HPDE6-E6E7 (cell line): ENCODE measurements at regions not wholly inside any gene's neighbourhood (a gene's known extent, or its start where the extent isn't known, plus 50 kb on each side); places are given as distances from the start of the nearest gene placed in this dataset.

Source experiments
- DNase-seq: peaks from one replicate; pipeline ENCODE4 v3.0.0; 2011; ENCODE audit warnings: missing footprints; ENCODE audit errors: extremely low spot score

- DNase-seq, result no peak
These were observed 246.4 kb downstream of the ACTL7B start for GRCh38 chr9:108609227-108609896.

GRCh38 chr9:108607607-108608006 lies 248.2 kb downstream of the ACTL7B start:
- no peak for DNase-seq

GRCh38 chr9:108606401-108606800 lies 249.4 kb downstream of the ACTL7B start:
- DNase-seq, result no peak

DNA sequence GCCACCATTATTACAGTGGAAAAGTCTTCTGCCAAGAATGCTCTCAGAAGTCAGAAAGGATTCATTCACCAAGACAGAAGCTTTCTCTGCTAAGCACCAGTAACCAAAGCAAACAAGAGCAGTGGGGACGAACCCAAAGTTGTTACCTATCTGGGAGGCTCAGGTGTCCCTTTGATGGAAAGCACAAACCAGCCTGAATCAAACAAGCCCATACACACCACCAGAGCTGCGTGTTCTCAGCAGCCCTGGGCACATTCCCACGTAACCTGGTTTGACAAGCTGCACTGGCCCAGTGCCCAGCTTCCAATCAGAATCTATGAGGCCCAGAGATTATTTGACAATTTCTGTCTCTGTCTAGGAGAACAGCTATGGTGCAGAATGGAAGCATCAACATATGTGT lies 252.6 kb downstream of the ACTL7B start:
- peak; percentile 82 for DNase-seq

GRCh38 chr9:108600896-108601295 lies 254.9 kb downstream of the ACTL7B start:
- no peak for DNase-seq

GRCh38 chr9:108599571-108599970 lies 256.2 kb downstream of the ACTL7B start:
- DNase-seq, result no peak

GRCh38 chr9:108591121-108591520 lies 264.7 kb downstream of the ACTL7B start:
- DNase-seq, result no peak

GRCh38 chr9:108588246-108588645 lies 267.5 kb downstream of the ACTL7B start:
- DNase-seq, result no peak

DNA sequence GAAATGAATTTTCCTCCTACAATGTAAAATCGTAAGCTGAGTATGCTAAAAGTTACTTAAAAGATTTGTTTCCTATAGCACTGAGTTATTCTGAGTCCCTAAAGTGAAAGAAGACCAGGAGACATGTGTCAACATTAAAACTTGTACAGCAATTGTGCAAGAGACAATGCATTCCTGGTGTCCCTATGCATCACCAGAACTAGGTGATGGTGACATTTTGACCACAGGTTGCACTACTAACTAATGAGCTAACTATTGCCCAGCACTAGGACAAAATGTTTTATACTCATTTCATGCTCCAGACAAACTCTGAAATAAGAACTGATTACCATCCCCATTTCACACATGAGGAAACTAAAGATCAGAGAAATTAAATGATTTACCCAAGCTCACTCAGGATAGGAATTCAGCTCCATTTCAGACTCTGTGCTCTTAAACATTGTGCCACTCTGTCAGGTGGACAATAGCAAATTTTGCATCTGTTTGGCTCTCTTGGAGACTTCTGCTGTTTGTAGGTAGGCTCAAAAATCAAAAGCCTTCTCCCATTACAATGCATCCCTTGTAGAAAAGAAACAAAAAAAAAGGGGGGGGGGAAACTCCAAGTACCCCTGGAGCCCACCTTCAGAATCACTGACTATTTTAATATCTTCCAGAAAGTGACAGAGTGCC lies 269.2 kb downstream of the ACTL7B start:
- no peak for DNase-seq

DNA sequence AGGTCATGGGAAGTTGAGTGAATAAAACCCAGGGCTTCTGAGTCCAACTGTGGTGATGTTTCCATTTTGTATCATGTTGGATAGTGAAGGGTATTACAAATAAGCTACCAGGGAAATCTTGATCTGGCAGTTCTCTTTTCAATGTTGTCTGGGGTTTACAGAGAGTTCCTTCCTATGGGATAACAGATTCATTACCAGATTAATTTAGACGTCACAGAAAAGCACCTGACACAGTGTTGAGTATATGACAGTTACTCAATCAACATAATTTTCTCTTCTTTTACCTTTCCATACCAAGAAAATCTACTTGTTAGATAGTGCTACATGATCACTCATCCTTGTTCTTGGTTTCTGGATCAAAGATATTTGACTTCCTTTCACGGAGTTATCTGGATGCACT lies 270.9 kb downstream of the ACTL7B start:
- DNase-seq, result no peak

DNA sequence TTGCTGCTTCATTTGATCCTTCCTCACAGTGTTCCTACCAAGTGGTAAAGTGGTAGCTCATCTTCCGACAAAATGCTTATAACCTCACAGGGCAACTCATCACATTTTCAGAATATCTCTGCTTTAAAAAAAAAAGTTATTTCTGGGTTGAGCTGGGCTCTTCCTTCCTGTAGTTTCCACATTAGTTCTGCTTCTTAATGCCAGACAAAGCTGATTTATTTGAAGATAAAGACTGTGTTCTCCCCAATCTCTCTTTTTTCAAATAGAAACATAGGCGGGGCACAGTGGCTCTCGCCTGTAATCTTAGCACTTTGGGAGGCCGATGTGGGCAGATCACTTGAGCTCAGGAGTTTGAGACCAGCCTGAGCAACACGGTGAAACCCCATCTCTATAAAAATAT lies 273.1 kb downstream of the ACTL7B start:
- DNase-seq, result no peak

DNA sequence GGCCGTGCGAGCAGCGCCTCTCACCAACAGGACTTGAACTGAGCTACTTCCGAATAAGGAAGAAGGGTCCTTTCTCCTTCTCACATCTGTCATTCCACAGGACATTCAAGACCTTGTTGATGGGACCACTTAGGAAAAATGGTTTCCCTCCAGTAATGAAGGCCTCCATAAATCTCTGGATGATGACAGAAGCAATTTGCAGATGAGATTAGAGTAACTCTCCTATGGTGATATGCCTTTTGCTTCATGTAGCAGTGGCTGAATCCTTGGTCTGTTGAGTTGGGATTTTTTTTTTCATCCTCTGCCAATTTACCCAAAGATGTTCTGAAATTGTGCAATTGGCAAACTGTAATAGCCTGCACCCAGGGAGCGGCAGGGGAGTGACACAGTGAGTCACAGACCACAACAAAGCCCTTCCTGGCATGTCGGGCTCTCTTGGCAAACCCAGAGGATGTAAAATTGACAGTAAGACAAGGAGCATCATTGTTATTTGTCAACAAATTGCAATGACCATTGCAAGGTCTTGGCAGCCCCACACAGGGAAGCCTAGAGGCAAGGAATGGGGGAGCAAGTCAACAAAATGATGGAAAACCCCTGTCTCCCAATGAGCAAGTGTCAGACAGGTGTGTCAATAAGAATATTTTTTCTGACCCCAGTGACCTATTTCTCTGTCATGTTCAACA lies 275.9 kb downstream of the ACTL7B start:
- peak; percentile 79 for DNase-seq

DNA sequence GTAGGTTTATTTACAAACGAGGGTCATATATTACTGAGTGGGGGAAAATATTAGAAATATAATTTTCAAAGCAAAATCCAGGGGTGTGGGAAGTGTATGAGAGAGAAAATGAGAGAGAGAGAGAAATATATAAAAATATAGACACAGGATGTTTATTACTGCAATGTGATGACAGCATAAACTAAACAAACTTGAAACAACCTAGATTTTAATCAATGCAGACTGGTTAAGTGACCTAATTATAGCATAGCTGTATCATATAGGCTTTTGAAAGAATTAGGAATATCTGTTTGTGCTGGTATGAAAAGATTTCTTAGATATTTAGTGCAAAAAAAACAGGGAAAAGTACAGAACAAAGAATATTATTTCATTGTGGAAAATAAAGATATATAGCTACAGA lies 280.5 kb downstream of the ACTL7B start:
- no peak for DNase-seq

DNA sequence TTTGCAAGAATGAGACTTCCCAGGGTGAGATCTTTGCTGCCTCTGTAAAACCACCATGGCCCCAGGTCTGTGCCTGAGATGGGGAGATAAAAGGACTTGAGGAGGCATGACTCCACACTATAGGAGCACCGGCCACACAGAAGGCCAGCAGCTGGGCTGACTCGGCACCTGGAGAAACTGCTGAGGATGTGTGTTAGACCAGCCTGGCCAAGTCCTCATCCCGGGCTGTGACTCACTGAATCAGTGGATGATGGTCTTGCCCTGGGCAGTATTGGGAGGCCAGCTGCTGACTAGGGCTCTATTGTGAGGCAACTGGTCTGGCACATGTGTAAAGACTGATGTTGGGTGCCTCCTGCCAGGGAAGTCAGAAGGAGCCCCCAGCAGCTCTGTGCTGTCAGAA lies 286.2 kb downstream of the ACTL7B start:
- peak; percentile 58 for DNase-seq

GRCh38 chr9:108568093-108568492 lies 287.7 kb downstream of the ACTL7B start:
- no peak for DNase-seq

- no peak for DNase-seq
These were observed 288.2 kb downstream of the ACTL7B start for GRCh38 chr9:108567571-108567970.

GRCh38 chr9:108565651-108566378 lies 290.0 kb downstream of the ACTL7B start:
- peak; percentile 76 for DNase-seq

DNA sequence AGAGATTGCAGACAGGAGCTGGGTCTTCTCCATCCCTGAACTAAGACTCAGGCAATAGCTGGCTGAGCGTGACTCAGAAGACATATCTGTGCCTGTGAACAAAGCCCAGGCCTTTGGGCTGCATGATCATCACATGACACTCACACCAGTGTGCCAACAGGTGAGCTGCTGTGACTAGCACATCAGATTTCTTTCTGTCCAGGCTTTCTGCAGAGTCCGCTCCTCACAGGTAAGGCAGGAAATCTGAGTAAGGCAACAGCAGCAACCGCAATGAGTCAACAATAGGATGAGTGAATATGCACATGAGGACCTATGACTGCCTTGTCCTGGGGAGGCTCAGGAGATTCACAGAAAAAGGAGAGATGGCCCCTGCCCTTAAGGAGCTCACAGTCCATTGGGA lies 293.6 kb downstream of the ACTL7B start:
- DNase-seq, result peak; percentile 94

DNA sequence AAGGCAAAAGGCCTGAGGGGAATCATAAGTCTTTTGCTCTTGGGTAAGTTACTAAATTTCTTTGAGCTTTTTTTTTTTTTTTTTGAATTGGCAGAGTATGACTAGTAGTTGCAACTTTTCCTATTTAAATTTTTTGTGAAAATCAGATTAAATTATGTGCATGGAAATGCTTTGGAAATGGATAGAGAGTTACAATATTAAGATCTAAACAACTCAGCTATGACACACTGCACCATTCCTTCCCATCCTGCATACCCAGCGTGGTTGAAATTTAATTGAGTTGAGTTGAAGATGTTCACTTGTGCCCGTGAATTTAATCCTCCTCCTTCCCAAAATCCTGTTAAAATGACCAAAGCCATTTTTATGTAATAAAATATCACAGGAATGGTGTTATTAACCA lies 296.4 kb downstream of the ACTL7B start:
- no peak for DNase-seq

DNA sequence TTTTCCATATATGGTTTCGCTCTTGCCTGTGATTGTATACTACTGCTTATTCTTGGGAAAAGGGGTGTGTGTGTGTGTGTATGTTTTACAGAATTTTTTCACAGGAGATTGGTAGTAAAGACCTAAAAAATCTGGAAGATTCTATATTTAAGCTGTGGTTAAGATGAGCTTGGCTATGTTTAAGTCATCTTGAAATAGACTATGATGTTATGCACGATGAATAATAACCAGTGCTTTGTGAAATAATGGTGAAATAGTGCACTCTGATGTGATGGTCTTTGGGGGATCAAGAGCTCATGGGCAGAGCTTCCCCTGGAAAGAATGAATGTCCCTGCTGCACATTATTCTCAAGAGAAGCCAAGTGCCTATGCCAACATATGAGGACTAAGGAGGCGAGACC lies 301.0 kb downstream of the ACTL7B start:
- no peak for DNase-seq

- no peak for DNase-seq
These were observed 302.6 kb downstream of the ACTL7B start for GRCh38 chr9:108553111-108553635.

GRCh38 chr9:108552459-108553040 lies 303.2 kb downstream of the ACTL7B start:
- peak; percentile 84 for DNase-seq
